Fibroblast of pulmonary artery (primary cell): ENCODE measurements at regions not wholly inside any gene's neighbourhood (a gene's known extent, or its start where the extent isn't known, plus 50 kb on each side); places are given as distances from the start of the nearest gene placed in this dataset.

ENCODE experiments used
- DNase-seq: peaks from one replicate; pipeline ENCODE4 v3.0.0-alpha.2; 2010; ENCODE audit warnings: low read depth
- H3K4me3 ChIP-seq: replicated peaks from 2 replicates; pipeline ENCODE4 v1.5.1; 2011; ENCODE audit warnings: low read depth, mild to moderate bottlenecking, control low read depth, low read length, moderate library complexity
- CTCF ChIP-seq: IDR thresholded peaks from 2 replicates; pipeline ENCODE4 v1.5.1; 2011; ENCODE audit warnings: mild to moderate bottlenecking, control low read depth, low read length, inconsistent platforms; ENCODE audit errors: missing control alignments

GRCh38 chr13:76644906-76645305, 241.3 kb downstream of the KCTD12 start:
- no peak for TF ChIP-seq CTCF
- no peak for DNase-seq
- H3K4me3 ChIP-seq: no peak overlapping the region

- H3K4me3 ChIP-seq: no peak overlapping the region
- no peak for TF ChIP-seq CTCF
- DNase-seq: no peak
Observed at GRCh38 chr13:76643596-76643995, 242.6 kb downstream of the KCTD12 start.

- H3K4me3 ChIP-seq: no peak overlapping the region
- no peak for TF ChIP-seq CTCF
- peak; percentile 14 for DNase-seq
Observed at GRCh38 chr13:76641056-76641455, 245.1 kb downstream of the KCTD12 start.

GRCh38 chr13:76638882-76639281, 247.3 kb downstream of the KCTD12 start:
- no peak overlapping the region for H3K4me3 ChIP-seq
- DNase-seq: no peak
- TF ChIP-seq CTCF: no peak

- H3K4me3 ChIP-seq: no peak overlapping the region
- DNase-seq: peak; percentile 10
- no peak for TF ChIP-seq CTCF
Observed at GRCh38 chr13:76638181-76638580, 248.0 kb downstream of the KCTD12 start.

- DNase-seq: peak; percentile 52
- H3K4me3 ChIP-seq: no peak overlapping the region
- no peak for TF ChIP-seq CTCF
Observed at GRCh38 chr13:76637641-76638141, 248.5 kb downstream of the KCTD12 start.

- no peak for DNase-seq
- no peak overlapping the region for H3K4me3 ChIP-seq
- TF ChIP-seq CTCF: no peak
Observed at GRCh38 chr13:76636829-76637228, 249.4 kb downstream of the KCTD12 start.
